Skeletal muscle cell (primary cell): ENCODE measurements at regions not wholly inside any gene's neighbourhood (a gene's known extent, or its start where the extent isn't known, plus 50 kb on each side); places are given as distances from the start of the nearest gene placed in this dataset.
"Not testable (repeated sequence)": the region's sequence is repeated elsewhere in the genome, so short reads cannot be mapped to it uniquely, and the experiment has no call there.

ENCODE experiments used
- DNase-seq: peaks from one replicate; pipeline ENCODE4 v3.0.0-alpha.2; 2010; ENCODE audit warnings: low read depth
- H3K4me3 ChIP-seq: 2 replicates; pipeline ENCODE4 v1.5.1; 2011; ENCODE audit warnings: low read depth, mild to moderate bottlenecking, control low read depth, low read length, moderate library complexity

DNA sequence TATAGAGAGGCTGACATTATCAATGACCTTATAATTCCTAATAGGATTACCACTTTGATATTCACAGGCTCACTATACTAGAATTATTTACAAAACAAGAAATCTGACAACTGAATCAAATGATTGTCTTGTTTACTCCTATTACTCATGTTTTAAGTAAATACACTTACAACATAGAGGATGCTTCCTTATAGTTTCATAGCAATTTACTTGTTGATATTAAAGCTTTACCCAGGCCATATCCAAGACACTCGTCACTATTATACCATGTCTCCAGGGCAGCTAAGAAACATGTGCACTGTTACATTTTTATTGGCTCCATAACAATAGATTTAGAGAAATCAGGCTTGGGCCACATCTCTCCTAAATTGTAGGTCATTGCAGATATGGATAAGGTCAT, 276.9 kb downstream of the HGF start:
- no peak for DNase-seq
- H3K4me3 ChIP-seq, result no peak overlapping the region

DNA sequence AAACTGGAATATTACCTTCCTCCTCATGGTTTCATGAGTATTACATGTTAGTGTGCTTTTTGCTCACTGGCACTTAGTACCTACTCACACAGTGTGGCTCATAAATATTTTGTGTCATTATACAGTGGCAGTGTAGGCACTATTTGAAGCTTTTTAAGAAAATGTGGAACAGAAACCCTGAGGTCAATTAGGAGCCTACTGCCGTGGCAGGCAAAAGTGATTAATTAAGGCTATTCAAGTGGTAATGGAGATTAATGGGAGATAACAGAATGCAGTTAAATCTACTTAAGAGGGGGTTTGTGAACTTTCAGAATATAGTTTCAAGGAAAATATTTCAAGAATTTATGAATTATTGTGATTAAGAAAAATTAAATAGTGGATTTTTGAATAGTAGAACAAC, 277.6 kb downstream of the HGF start:
- H3K4me3 ChIP-seq, result no peak overlapping the region
- DNase-seq, result no peak

DNA sequence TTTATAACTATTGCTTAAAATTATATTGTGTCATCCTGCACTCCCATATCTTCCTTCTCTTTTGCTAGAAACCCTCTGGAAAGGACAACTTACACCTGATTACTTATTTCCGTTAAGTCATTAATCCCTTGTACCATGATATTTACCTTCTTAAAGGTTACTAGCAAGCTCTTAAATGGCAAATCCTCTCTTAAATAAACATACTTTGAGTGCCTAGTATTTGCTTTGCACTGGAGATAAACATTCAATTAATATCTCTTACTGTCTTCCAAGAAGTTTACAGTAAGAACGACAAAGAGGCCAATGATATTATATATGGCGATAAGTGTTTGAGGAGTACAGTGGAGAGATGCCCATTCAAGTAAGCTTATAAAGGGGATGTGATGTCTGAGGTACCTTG, 278.3 kb downstream of the HGF start:
- no peak for DNase-seq
- no peak overlapping the region for H3K4me3 ChIP-seq

DNA sequence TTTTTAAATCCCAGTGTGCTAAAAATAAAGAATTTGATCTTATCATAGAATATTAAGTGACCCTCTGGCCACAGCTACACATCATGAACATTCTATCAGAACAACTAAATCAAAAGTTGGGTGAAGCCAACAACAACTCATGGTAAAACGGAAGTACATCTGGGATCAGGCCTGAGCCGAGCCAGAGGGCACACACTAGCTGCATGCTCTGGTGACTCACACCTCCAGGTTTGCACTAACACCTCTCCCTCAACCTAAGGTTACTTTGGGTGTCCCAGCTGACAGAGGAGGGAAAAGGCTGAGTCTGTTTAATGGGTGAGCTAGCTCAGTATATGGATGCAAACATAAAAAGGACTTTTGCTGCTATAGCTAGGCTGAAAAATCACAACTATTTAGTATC, 281.6 kb downstream of the HGF start:
- DNase-seq, result no peak
- no peak overlapping the region for H3K4me3 ChIP-seq

DNA sequence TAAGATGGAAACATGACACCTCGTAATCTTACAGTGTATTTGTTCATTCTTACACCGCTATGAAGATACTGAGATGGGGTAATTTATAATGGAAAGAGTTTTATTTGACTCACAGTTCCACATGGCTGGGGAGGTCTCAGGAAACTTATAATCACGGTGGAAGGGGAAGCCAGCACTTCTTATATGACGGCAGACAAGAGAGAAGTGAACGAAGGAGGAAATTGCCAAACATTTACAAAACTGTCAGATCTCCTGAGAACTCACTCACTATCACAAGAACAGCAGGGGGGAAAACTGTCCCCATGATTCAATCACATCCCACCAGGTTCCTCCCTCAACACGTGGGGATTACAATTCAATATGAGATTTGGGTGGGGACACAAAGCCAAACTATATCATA, 282.3 kb downstream of the HGF start:
- no peak for DNase-seq
- no peak overlapping the region for H3K4me3 ChIP-seq

DNA sequence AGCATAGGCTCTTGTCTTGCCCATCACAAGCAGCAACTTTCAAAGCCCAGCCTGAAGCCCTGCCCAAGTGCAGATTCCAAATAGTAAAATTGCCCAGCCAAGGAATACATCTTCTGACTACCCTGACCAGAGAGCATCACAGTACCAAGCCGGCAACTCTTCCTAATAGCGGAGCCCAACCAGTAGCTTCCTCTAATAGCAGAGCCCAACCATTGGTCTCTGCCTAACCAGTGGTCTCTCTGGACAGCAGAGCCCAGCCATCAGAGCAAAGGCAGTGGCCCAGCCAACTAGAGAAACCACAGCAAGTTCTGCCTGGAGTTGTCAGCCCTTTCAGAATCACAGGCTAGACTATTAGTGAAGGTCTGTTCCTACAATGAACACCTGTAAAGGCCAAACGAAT, 285.6 kb downstream of the HGF start:
- no peak overlapping the region for H3K4me3 ChIP-seq
- DNase-seq, result peak; percentile 79

DNA sequence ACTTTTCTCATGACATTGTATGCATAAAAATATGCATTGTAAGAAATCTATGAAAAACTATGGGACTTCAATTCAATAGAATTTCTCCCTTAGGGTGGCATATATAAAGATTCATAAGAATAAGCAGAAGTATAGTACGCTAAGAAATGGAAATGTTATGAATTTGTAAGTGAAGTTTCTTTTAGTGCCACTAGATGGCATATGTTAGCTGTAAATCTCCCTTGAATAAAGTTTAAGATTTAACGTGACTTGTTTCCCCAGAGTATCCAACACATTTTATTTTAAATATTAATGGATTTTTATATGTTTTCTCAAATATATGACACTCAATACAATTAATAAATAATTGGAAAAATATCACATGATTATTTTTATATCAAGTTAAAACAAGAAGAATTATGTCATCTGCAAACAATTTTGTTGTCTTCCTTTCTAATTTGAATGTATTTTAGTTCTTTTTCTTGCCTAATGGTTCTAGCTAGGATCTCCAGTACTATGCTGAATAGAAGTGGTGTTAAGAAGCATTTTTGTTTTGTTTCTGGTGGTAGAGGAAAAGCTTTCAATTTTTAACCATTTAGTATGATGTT, 287.2 kb downstream of the HGF start:
- no peak for DNase-seq
- no peak overlapping the region for H3K4me3 ChIP-seq

DNA sequence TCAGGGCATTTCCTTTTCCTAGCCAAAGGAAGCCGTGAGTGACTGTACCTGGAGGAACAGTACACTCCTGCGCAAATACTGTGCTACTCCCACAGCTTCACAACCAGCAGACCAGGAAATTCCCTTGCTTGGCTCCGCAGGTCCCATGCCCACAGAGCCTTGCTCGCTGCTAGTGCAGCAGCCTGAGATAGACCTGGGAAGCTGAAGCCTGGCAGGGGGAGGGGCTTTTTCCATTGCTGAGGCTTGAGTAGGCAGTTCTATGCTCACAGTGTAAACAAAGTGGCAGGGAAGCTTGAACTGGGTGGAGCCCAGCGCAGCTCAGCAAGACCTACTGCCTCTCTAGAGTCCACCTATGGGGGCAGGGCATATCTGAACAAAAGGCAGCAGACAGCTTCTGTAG, 291.2 kb downstream of the HGF start:
- no peak for DNase-seq
- H3K4me3 ChIP-seq, result no peak overlapping the region

DNA sequence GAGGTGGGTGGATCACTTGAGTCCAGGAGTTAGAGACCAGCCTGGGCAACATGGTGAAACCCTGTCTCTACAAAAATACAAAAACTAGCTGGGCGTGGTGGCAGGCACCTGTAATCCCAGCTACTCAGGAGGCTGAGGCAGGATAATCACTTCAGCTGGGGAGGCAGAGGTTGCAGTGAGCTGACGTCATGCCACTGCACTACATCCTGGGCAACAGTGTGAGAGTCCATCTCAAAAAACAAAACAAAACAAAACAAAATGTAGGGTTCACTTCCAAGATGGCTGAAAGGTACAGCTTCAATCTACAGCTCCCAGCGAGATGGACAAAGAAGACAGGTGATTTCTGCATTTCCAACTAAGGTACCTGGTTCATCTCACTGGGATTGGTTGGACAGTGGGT, 291.6 kb downstream of the HGF start:
- DNase-seq, H3K4me3 ChIP-seq: not testable (repeated sequence)

DNA sequence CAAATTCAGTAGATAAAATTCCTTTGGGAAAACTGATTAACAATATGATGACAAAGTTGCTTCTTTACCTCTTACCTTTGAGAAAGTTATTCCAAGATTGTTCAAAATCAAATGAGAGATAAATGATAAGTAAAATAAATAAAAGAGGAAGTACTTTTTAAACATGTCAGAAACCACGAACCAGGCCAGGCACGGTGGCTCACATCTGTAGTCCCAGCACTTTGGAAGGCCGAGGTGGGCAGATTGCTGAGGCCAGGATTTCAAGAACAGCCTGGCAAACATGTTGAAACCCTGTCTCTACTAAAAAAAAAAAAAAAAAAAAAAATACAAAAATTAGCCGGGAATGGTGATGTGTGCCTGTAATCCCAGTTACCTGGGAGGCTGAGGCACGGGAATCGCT, 296.6 kb downstream of the HGF start:
- no peak overlapping the region for H3K4me3 ChIP-seq
- DNase-seq, result no peak

DNA sequence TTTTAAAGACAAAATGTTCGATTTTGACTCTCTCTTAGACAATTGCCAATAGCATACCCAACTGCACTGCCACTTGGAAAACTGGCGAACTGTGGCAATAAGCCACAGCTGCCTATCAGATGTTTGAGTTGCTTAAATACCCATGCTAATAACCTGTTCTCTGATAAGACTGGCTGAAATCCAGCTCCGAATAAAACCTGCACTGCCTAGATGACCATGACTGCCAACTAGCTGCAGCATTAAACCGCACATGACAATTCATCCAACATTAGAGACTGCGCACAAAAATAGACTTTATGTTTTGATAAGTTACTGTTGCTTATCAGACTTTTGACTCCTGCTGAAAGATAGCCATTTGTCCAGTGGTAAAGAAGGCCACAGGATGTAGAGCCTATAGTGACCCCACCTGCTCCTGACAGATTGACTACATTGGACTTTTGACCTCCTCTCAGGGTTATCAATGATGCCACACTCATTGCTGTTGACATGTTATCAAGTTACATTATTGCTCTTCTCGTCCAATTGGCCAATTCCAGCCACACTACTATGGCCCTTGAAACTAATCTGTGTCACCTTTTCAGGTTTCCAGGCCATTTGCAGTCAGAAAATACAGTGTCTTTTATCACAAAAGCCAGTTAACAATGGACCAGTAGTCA, 299.0 kb downstream of the HGF start:
- H3K4me3 ChIP-seq, result no peak overlapping the region
- no peak for DNase-seq

DNA sequence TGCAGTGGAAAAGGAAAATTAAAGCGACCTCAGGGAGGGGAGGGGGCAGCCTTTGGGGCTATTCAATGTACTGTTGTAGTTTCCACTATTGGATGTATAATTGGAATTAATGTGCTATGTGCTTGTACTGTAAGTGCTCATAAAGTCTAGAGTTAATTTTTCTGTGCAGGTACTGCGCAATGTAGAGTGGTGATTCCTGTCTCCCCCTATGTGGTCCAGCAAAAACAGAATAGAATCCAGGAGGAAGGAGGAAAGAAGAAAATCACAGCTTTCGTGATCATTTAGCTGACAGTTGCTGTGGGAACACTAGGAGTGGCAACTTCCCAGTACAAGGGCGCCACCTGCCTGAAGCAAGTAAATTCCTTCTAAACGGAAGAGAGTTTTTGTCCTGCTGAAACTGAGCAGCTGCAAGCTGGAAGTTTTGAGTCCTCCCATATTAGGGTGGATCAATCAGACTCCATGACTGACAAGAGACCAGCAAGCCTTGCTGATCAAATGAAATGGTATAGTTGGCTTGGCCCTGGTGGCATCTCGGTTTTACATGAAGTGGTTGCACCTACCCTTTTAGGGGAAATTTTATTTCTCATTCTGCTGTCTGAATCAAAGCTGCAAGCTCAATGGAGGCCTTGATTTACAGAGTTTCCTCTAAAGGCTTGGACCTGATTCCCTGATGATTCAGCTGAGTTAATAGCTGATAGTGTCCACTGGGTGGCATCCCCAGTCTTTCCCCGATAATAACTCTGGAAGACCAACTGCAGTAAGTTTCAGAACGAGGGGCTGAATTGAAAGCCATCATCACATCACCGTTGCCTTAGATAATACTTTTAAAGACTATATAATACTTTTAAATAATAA, 299.8 kb downstream of the HGF start:
- no peak overlapping the region for H3K4me3 ChIP-seq
- DNase-seq, result peak; percentile 46

DNA sequence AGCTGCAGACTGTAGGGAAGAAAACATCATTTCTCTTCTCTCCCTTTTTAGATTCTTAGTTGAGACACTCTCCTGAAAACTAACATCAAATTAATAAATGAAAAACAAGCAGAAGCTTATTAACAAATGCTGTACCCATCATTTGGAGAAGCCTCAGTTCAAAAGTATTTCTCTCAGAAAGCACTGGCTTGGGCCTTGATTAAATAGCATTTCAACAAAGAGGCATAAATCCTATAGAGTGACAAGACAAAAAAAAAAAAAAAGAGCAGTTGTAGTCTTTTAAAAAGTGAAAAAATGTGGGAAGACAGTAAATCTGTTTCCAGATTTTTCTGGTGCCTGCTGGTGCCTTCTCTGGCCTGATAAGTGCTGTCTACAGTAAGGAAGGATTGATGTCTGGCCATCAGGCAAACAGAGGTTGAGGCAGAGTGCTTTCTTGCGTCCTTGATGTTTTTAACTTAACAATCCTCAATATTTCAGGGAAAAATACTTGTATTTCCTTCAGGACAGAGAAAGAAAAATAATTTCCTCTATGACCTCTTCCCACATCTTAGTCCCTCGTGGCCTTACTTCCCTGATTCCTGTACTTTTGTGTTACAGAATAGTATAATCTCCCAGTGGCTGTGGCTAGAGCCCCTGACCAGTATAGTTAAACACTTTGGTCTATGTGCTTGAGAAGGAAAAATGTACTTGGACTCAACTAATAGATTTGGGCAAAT, 300.5 kb downstream of the HGF start:
- DNase-seq, result no peak
- no peak overlapping the region for H3K4me3 ChIP-seq

DNA sequence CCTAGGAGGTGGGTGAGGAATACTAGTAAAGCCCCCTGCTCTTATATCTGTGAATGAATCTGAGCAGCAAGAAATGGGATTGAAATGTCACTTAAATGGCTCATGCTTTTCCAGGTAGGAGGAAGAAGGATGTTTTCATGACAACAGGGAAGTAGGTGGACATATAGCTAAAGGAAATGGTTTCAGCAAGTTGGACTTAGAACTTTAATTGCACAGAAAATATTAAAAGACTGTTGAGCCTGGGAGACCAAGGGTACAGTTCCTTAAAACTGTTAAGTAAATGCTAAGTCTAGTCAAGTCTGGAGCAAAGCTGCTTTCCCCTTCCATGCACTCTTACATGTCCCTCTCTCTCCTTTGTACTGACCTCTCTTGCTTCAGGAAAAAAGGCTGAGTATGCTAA, 301.3 kb downstream of the HGF start:
- DNase-seq, result no peak
- H3K4me3 ChIP-seq, result no peak overlapping the region

DNA sequence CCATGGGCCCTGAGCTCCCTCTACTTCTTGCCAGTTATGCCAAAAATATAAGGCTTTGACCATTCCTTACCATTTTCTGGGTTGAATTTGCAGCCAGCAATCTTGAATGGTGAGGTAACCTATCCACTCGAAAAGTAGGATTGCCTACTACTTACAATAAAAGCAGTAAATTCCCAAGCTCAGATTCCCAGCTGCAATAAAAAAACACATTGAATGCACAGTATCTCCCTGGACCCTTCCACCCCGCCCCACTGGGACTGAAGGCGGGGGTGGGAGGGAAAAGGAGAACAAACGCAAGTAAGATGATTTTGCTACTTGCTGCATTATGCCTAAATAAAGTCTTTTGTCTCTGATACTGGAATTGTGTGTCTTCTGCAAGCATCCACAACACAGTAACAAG, 301.9 kb downstream of the HGF start:
- no peak overlapping the region for H3K4me3 ChIP-seq
- no peak for DNase-seq

DNA sequence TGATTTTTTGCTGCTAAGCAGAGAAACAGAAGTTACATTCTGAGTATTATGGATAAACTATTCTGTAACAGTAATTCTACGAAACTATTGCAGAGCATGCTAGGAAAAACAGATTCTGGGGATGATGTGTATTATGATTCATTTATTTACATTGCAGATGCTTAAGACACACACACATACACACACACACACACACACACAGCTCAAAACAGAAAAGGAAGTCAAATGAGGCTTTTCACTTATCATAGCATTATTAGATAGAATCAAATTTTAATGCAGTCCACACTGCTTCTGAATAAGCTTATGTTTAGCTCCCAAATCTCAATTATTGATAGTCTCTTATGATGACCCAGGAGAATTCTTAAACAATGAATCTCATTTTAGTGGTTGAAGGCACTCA, 307.2 kb downstream of the HGF start:
- peak; percentile 45 for DNase-seq
- no peak overlapping the region for H3K4me3 ChIP-seq

DNA sequence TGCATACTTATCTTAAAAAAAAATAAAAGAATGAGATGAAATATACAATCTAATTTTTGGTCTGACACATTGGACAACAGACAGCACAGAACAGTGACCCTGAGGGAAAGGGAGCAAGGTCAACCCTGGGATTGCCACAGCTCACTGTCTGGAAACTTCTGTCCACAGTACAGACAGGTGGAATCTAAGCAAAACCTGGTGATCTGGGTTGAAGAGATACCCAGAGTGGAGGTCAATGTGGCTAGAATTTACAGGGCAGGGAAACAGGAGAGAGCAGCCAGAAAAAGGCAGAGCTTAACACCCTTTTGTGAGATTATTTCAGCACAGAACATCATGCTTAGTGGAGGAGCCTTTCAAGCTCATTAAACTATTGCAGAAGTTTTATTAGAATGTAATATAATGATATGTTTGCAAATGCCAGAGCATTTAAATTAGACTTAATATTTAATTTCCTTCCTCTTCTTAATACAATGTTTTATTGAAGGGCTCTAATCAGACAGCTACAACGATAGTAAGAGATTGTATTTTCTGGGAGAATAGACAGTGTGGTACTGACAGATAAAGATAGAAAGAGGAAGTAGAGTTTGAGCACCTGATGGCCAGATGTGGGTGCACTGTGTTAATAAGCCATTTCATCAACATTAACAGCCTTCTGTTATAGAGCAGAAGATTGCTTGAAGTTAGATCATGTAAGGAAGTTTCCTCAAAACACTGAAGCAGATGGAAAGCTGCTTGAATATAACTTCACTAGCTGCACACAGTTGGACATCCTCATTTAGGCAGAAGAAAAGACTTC, 309.4 kb downstream of the HGF start:
- no peak for DNase-seq
- H3K4me3 ChIP-seq, result no peak overlapping the region

DNA sequence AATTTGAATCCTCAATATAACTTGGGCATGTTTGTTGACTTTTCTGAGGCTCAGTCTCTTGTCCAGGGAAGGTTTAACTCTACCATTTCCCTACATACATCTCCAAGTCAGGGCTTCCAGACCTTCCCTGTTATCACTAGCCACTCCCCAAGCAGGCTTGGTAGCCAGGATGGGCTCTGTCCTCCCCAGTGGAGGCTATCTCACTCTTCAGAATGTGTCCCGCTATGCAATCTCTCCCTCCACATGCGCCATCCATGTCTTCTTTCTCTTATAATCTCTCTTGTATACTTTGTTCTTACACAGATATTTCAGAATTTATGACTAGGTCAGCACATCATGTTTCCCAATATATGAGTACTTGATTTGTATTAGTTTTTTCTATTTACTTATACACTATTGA, 310.4 kb downstream of the HGF start:
- H3K4me3 ChIP-seq, result no peak overlapping the region
- DNase-seq, result no peak

DNA sequence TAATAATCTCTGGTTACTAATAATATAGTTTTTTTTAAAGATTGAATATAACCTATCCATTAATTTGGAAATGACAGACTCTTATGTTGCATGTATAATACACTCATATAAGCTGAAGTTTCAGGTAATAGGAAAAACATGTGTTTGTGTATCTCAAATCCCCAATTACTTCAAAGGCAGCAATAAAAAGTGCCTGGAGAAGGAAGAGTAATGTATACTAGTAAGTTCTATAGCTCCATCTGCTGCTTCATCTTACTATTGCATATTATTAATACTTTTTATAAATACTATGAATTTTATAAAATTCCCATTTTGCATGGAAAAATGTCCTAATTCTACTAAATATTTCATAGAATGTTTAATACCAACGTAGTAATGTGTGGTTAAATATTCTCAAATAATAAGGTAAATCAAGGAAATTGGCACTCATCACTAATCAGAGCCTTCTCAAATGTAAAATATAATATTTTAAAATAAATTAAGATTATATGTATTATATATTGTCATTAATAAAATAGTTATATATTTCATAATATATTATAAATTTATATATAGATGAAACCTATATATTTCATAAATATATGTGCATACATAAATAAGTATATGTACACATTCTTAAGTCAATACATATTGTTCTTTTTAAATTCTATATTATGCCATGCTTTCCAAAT, 311.9 kb downstream of the HGF start:
- no peak overlapping the region for H3K4me3 ChIP-seq
- DNase-seq, result no peak
